GM23338 (cell line): ENCODE measurements at regions not wholly inside any gene's neighbourhood (a gene's known extent, or its start where the extent isn't known, plus 50 kb on each side); places are given as distances from the start of the nearest gene placed in this dataset.

Experiments used
- ATAC-seq: fragments of 200-7000 bp; cut with Tn5 transposase; 3 replicates; pipeline ENCODE4 v1.9.1; 2020
- DNase-seq: peaks from one replicate; pipeline ENCODE4 v3.0.0-alpha.2; 2015; ENCODE audit warnings: low spot score
- H2AFZ ChIP-seq: fragments of 200-600 bp; sonication (generic); 2 replicates; pipeline ENCODE4 v1.8.0; 2016; ENCODE audit warnings: antibody characterized with exemption, mild to moderate bottlenecking, moderate library complexity
- H3F3A ChIP-seq: fragments of 200-600 bp; sonication (generic); replicated peaks from 2 replicates; pipeline ENCODE4 v1.8.0; 2017; ENCODE audit warnings: antibody characterized with exemption, mixed run types, low read depth
- H3K27ac ChIP-seq: fragments of 200-600 bp; sonication (generic); 2 replicates; pipeline ENCODE4 v1.6.1; 2016; ENCODE audit warnings: low read depth
- H3K27me3 ChIP-seq: fragments of 200-600 bp; sonication (generic); 2 replicates; pipeline ENCODE4 v1.8.0; 2016; ENCODE audit warnings: mild to moderate bottlenecking, mixed run types, moderate library complexity; ENCODE audit not compliant: insufficient read depth
- H3K36me3 ChIP-seq: fragments of 200-600 bp; sonication (generic); 2 replicates; pipeline ENCODE4 v1.8.0; 2016; ENCODE audit warnings: mild to moderate bottlenecking; ENCODE audit not compliant: insufficient read depth
- H3K4me1 ChIP-seq: fragments of 200-600 bp; sonication (generic); 2 replicates; pipeline ENCODE4 v1.8.0; 2016; ENCODE audit warnings: mild to moderate bottlenecking, moderate library complexity; ENCODE audit not compliant: insufficient read depth
- H3K4me2 ChIP-seq: fragments of 200-600 bp; sonication (generic); 2 replicates; pipeline ENCODE4 v1.7.1; 2017; ENCODE audit warnings: mixed run types
- H3K4me3 ChIP-seq: fragments of 200-600 bp; sonication (generic); 2 replicates; pipeline ENCODE4 v1.6.1; 2016; ENCODE audit warnings: mixed run types
- H3K79me2 ChIP-seq: fragments of 200-600 bp; sonication (generic); replicated peaks from 2 replicates; pipeline ENCODE4 v1.8.0; 2017; ENCODE audit warnings: mild to moderate bottlenecking; ENCODE audit not compliant: insufficient read depth
- H3K9me2 ChIP-seq: fragments of 200-600 bp; sonication (generic); 2 replicates; pipeline ENCODE4 v1.8.0; 2017; ENCODE audit not compliant: insufficient read depth
- H4K20me1 ChIP-seq: fragments of 200-600 bp; sonication (generic); replicated peaks from 2 replicates; pipeline ENCODE4 v1.8.0; 2017; ENCODE audit warnings: mild to moderate bottlenecking; ENCODE audit not compliant: insufficient read depth
- H3K27ac Mint-ChIP-seq: 2 replicates; pipeline ENCODE4 v1.8.0; 2020; ENCODE audit warnings: inconsistent platforms, mild to moderate bottlenecking, moderate library complexity, mixed read lengths
- H3K27me3 Mint-ChIP-seq: 3 replicates; pipeline ENCODE4 v1.8.0; 2022; ENCODE audit warnings: low read depth, mild to moderate bottlenecking, moderate library complexity, mixed read lengths, inconsistent platforms; ENCODE audit not compliant: insufficient read depth, poor library complexity
- H3K36me3 Mint-ChIP-seq: 3 replicates; pipeline ENCODE4 v1.8.0; 2021; ENCODE audit warnings: low read depth, mild to moderate bottlenecking, inconsistent platforms, moderate library complexity, mixed read lengths
- H3K4me1 Mint-ChIP-seq: 3 replicates; pipeline ENCODE4 v1.8.0; 2020; ENCODE audit warnings: mild to moderate bottlenecking, inconsistent platforms, mixed read lengths
- H3K4me3 Mint-ChIP-seq: 3 replicates; pipeline ENCODE4 v1.8.0; 2021; ENCODE audit warnings: moderate library complexity, mild to moderate bottlenecking, inconsistent platforms, mixed read lengths
- H3K9me3 Mint-ChIP-seq: 3 replicates; pipeline ENCODE4 v1.8.0; 2020; ENCODE audit warnings: moderate library complexity, mild to moderate bottlenecking, inconsistent platforms, mixed read lengths
- CREB1 ChIP-seq: fragments of 250-450 bp; sonication (Bioruptor Pico); IDR thresholded peaks from 2 replicates; pipeline ENCODE4 v1.5.0; 2020; ENCODE audit warnings: low read depth, mild to moderate bottlenecking, moderate library complexity
- EZH2phosphoT487 ChIP-seq: fragments of 200-600 bp; sonication (generic); IDR thresholded peaks from one replicate; pipeline ENCODE4 v1.8.1; 2018; ENCODE audit warnings: antibody characterized with exemption; ENCODE audit not compliant: unreplicated experiment
- JUNB ChIP-seq: IDR thresholded peaks from one replicate; pipeline ENCODE4 v1.6.1; 2016; ENCODE audit warnings: antibody characterized with exemption; ENCODE audit not compliant: unreplicated experiment
- NANOG ChIP-seq: IDR thresholded peaks from 2 replicates; pipeline ENCODE4 v1.6.1; 2016; ENCODE audit warnings: antibody characterized with exemption, borderline replicate concordance
- STAT1 ChIP-seq: IDR thresholded peaks from one replicate; pipeline ENCODE4 v1.6.1; 2016; ENCODE audit warnings: antibody characterized with exemption; ENCODE audit not compliant: unreplicated experiment
- ZNF331 ChIP-seq: fragments of 250-450 bp; sonication (Bioruptor Pico); IDR thresholded peaks from 2 replicates; pipeline ENCODE4 v1.5.0; 2020; ENCODE audit warnings: low read depth, mild to moderate bottlenecking, moderate library complexity
- TF ChIP-seq, protein P1 (sequence below): IDR thresholded peaks from 2 replicates; pipeline ENCODE4 v1.6.1; 2016; ENCODE audit warnings: antibody characterized with exemption
- TF ChIP-seq, protein P2 (sequence below), 2 experiments: fragments of 200-600 bp in 1 of 2; sonication (generic) in 1 of 2; conservative IDR thresholded peaks; 2 replicates each; pipeline versions ENCODE4 v1.5.1 to v1.6.1; 2016 to 2017; ENCODE audit warnings: antibody characterized with exemption in 2 of 2, low read depth in 2 of 2, mild to moderate bottlenecking in 2 of 2, moderate library complexity in 1 of 2
- TF ChIP-seq, protein P3 (sequence below): IDR thresholded peaks from one replicate; pipeline ENCODE4 v1.6.1; 2018; ENCODE audit warnings: antibody characterized with exemption; ENCODE audit not compliant: unreplicated experiment
- TF ChIP-seq, protein P4 (sequence below): fragments of 250-450 bp; sonication (Bioruptor Pico); IDR thresholded peaks from 2 replicates; pipeline ENCODE4 v1.5.0; 2020; ENCODE audit warnings: mild to moderate bottlenecking, moderate library complexity

DNA sequence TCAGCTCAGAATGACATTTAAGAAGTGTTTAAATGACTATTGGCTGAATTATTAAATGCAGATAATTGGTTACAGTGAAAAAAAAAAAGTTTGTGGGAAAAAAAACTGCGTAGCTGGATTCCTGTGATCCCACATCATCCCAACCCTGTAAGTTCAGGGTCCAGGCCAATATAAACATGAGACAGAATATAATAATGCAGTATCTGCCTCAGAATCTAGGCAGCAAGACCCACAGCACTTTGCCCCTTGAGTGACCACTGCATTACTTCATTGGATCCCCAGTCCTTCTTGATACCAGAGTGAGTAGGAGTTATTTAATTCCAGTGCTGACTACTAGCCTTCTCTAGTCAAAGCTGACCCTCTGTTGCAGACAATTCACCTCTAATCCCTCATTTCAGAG lies 272.6 kb downstream of the CCER1 start:
- Histone ChIP-seq H3K27ac (no peak overlapping the region), H4K20me1 (no peaks in the 10 kb centered on the region), H3K79me2 (no peaks in the 10 kb centered on the region), H3K9me2 (no peaks in the 10 kb centered on the region), H3K4me2 (no peak overlapping the region), H2AFZ (peak overlapping the region; percentile 39; the same call in 1 of the 2 replicates), H3K4me3 (no peak overlapping the region), H3F3A (no peaks in the 10 kb centered on the region), H3K4me1 (no peaks in the 10 kb centered on the region), H3K27me3 (no peaks in the 10 kb centered on the region), H3K36me3 (no peaks in the 10 kb centered on the region)
- TF ChIP-seq CREB1 (CRISPR knock-in tag) = no peak
- no peak for TF ChIP-seq STAT1
- TF ChIP-seq ZNF331 (CRISPR knock-in tag) = no peak
- no peak for TF ChIP-seq EZH2phosphoT487
- no peak for TF ChIP-seq NANOG
- TF ChIP-seq, protein P1, sequence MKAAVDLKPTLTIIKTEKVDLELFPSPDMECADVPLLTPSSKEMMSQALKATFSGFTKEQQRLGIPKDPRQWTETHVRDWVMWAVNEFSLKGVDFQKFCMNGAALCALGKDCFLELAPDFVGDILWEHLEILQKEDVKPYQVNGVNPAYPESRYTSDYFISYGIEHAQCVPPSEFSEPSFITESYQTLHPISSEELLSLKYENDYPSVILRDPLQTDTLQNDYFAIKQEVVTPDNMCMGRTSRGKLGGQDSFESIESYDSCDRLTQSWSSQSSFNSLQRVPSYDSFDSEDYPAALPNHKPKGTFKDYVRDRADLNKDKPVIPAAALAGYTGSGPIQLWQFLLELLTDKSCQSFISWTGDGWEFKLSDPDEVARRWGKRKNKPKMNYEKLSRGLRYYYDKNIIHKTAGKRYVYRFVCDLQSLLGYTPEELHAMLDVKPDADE = no peak
- no peak for TF ChIP-seq JUNB
- TF ChIP-seq, protein P2, sequence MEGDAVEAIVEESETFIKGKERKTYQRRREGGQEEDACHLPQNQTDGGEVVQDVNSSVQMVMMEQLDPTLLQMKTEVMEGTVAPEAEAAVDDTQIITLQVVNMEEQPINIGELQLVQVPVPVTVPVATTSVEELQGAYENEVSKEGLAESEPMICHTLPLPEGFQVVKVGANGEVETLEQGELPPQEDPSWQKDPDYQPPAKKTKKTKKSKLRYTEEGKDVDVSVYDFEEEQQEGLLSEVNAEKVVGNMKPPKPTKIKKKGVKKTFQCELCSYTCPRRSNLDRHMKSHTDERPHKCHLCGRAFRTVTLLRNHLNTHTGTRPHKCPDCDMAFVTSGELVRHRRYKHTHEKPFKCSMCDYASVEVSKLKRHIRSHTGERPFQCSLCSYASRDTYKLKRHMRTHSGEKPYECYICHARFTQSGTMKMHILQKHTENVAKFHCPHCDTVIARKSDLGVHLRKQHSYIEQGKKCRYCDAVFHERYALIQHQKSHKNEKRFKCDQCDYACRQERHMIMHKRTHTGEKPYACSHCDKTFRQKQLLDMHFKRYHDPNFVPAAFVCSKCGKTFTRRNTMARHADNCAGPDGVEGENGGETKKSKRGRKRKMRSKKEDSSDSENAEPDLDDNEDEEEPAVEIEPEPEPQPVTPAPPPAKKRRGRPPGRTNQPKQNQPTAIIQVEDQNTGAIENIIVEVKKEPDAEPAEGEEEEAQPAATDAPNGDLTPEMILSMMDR (conservative IDR thresholded peaks at IDR 0.05; ENCODE audit: low read depth in 2 of 2) = no peak
- TF ChIP-seq, protein P3, sequence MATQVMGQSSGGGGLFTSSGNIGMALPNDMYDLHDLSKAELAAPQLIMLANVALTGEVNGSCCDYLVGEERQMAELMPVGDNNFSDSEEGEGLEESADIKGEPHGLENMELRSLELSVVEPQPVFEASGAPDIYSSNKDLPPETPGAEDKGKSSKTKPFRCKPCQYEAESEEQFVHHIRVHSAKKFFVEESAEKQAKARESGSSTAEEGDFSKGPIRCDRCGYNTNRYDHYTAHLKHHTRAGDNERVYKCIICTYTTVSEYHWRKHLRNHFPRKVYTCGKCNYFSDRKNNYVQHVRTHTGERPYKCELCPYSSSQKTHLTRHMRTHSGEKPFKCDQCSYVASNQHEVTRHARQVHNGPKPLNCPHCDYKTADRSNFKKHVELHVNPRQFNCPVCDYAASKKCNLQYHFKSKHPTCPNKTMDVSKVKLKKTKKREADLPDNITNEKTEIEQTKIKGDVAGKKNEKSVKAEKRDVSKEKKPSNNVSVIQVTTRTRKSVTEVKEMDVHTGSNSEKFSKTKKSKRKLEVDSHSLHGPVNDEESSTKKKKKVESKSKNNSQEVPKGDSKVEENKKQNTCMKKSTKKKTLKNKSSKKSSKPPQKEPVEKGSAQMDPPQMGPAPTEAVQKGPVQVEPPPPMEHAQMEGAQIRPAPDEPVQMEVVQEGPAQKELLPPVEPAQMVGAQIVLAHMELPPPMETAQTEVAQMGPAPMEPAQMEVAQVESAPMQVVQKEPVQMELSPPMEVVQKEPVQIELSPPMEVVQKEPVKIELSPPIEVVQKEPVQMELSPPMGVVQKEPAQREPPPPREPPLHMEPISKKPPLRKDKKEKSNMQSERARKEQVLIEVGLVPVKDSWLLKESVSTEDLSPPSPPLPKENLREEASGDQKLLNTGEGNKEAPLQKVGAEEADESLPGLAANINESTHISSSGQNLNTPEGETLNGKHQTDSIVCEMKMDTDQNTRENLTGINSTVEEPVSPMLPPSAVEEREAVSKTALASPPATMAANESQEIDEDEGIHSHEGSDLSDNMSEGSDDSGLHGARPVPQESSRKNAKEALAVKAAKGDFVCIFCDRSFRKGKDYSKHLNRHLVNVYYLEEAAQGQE = no peak
- Mint-ChIP-seq H3K9me3 (peaks cover 3% of the 10 kb centered on the region; the same call in 1 of the 3 replicates), H3K4me3 (no peak overlapping the region), H3K27ac (no peak overlapping the region), H3K4me1 (no peaks in the 10 kb centered on the region), H3K27me3 (no peaks in the 10 kb centered on the region), H3K36me3 (no peaks in the 10 kb centered on the region)
- no peak for ATAC-seq
- DNase-seq = no peak

DNA sequence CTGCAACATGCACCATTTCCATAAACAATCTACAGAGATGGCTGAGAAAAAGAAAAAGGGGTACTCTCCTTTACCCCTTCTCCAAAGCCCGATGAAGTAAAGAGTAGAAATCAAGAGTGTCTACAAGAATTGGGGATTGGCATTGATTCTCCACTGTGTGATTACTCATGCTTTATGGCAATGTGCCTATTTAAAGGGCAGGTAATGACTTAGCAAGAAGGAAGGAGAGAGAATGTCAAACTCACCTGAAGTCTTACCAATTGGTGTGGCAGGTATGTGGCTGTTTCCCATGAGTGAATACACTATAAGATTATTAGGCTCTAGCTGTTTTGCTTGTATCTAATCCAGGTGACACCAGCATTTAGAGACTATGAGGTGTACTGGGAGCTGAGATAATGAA lies 275.3 kb downstream of the CCER1 start:
- Mint-ChIP-seq H3K4me1 (no peaks in the 10 kb centered on the region), H3K27ac (no peak overlapping the region), H3K9me3 (no peaks in the 10 kb centered on the region), H3K36me3 (no peaks in the 10 kb centered on the region), H3K4me3 (no peak overlapping the region), H3K27me3 (no peaks in the 10 kb centered on the region)
- no peaks in the 10 kb centered on the region for H3K4me1 ChIP-seq
- no peak overlapping the region for H2AFZ ChIP-seq
- no peaks in the 10 kb centered on the region for H3F3A ChIP-seq
- H4K20me1 ChIP-seq = no peaks in the 10 kb centered on the region
- H3K27me3 ChIP-seq = no peaks in the 10 kb centered on the region
- H3K79me2 ChIP-seq = no peaks in the 10 kb centered on the region
- H3K9me2 ChIP-seq = no peaks in the 10 kb centered on the region
- H3K27ac ChIP-seq = no peak overlapping the region
- ATAC-seq (no peak), DNase-seq (no peak)
- H3K4me2 ChIP-seq = no peak overlapping the region
- H3K36me3 ChIP-seq = no peaks in the 10 kb centered on the region
- H3K4me3 ChIP-seq = no peak overlapping the region
- TF ChIP-seq, protein P4, sequence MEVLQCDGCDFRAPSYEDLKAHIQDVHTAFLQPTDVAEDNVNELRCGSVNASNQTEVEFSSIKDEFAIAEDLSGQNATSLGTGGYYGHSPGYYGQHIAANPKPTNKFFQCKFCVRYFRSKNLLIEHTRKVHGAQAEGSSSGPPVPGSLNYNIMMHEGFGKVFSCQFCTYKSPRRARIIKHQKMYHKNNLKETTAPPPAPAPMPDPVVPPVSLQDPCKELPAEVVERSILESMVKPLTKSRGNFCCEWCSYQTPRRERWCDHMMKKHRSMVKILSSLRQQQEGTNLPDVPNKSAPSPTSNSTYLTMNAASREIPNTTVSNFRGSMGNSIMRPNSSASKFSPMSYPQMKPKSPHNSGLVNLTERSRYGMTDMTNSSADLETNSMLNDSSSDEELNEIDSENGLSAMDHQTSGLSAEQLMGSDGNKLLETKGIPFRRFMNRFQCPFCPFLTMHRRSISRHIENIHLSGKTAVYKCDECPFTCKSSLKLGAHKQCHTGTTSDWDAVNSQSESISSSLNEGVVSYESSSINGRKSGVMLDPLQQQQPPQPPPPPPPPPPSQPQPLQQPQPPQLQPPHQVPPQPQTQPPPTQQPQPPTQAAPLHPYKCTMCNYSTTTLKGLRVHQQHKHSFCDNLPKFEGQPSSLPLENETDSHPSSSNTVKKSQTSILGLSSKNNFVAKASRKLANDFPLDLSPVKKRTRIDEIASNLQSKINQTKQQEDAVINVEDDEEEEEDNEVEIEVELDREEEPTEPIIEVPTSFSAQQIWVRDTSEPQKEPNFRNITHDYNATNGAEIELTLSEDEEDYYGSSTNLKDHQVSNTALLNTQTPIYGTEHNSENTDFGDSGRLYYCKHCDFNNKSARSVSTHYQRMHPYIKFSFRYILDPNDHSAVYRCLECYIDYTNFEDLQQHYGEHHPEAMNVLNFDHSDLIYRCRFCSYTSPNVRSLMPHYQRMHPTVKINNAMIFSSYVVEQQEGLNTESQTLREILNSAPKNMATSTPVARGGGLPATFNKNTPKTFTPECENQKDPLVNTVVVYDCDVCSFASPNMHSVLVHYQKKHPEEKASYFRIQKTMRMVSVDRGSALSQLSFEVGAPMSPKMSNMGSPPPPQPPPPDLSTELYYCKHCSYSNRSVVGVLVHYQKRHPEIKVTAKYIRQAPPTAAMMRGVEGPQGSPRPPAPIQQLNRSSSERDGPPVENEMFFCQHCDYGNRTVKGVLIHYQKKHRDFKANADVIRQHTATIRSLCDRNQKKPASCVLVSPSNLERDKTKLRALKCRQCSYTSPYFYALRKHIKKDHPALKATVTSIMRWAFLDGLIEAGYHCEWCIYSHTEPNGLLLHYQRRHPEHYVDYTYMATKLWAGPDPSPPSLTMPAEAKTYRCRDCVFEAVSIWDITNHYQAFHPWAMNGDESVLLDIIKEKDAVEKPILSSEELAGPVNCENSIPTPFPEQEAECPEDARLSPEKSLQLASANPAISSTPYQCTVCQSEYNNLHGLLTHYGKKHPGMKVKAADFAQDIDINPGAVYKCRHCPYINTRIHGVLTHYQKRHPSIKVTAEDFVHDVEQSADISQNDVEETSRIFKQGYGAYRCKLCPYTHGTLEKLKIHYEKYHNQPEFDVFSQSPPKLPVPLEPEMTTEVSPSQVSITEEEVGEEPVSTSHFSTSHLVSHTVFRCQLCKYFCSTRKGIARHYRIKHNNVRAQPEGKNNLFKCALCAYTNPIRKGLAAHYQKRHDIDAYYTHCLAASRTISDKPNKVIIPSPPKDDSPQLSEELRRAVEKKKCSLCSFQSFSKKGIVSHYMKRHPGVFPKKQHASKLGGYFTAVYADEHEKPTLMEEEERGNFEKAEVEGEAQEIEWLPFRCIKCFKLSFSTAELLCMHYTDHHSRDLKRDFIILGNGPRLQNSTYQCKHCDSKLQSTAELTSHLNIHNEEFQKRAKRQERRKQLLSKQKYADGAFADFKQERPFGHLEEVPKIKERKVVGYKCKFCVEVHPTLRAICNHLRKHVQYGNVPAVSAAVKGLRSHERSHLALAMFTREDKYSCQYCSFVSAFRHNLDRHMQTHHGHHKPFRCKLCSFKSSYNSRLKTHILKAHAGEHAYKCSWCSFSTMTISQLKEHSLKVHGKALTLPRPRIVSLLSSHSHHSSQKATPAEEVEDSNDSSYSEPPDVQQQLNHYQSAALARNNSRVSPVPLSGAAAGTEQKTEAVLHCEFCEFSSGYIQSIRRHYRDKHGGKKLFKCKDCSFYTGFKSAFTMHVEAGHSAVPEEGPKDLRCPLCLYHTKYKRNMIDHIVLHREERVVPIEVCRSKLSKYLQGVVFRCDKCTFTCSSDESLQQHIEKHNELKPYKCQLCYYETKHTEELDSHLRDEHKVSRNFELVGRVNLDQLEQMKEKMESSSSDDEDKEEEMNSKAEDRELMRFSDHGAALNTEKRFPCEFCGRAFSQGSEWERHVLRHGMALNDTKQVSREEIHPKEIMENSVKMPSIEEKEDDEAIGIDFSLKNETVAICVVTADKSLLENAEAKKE (CRISPR knock-in tag) = no peak
